H9 (cell line): ENCODE measurements at regions not wholly inside any gene's neighbourhood (a gene's known extent, or its start where the extent isn't known, plus 50 kb on each side); places are given as distances from the start of the nearest gene placed in this dataset.

Experiments used
- DNase-seq: peaks from one replicate; pipeline ENCODE4 v3.0.0-alpha.2; 2017
- H2AFZ ChIP-seq: one replicate; pipeline ENCODE4 v1.6.1; 2013; ENCODE audit warnings: mild to moderate bottlenecking, low read length, control low read depth, moderate library complexity
- H2AK5ac ChIP-seq: 2 replicates; pipeline ENCODE4 v1.6.1; 2013; ENCODE audit warnings: low read length, control low read depth, mixed read lengths; ENCODE audit not compliant: insufficient read length
- H2BK120ac ChIP-seq: one replicate; pipeline ENCODE4 v1.6.1; 2013; ENCODE audit warnings: low read depth, mild to moderate bottlenecking, low read length, control low read depth, inconsistent platforms; ENCODE audit not compliant: poor library complexity, severe bottlenecking
- H2BK12ac ChIP-seq: 2 replicates; pipeline ENCODE4 v1.6.1; 2013; ENCODE audit warnings: low read length, control low read depth, mixed read lengths, low read depth; ENCODE audit not compliant: insufficient read length
- H2BK15ac ChIP-seq: 2 replicates; pipeline ENCODE4 v1.6.1; 2013; ENCODE audit warnings: low read depth, low read length, control low read depth
- H2BK20ac ChIP-seq: one replicate; pipeline ENCODE4 v1.6.1; 2013; ENCODE audit warnings: low read depth, mild to moderate bottlenecking, low read length, control low read depth, inconsistent platforms; ENCODE audit not compliant: poor library complexity, severe bottlenecking
- H2BK5ac ChIP-seq: 2 replicates; pipeline ENCODE4 v1.6.1; 2013; ENCODE audit warnings: low read length, control low read depth, mixed read lengths; ENCODE audit not compliant: insufficient read length
- H3K14ac ChIP-seq: 2 replicates; pipeline ENCODE4 v1.6.1; 2013; ENCODE audit warnings: low read length, control low read depth; ENCODE audit not compliant: insufficient read depth
- H3K18ac ChIP-seq: 2 replicates; pipeline ENCODE4 v1.6.1; 2013; ENCODE audit warnings: low read depth, mild to moderate bottlenecking, mixed read lengths, low read length, control low read depth; ENCODE audit not compliant: insufficient read length
- H3K23ac ChIP-seq: 2 replicates; pipeline ENCODE4 v1.6.1; 2013; ENCODE audit warnings: low read length, control low read depth, mixed read lengths, low read depth; ENCODE audit not compliant: insufficient read length
- H3K23me2 ChIP-seq: 2 replicates; pipeline ENCODE4 v1.6.1; 2013; ENCODE audit warnings: low read depth, mild to moderate bottlenecking, mixed read lengths, low read length, control low read depth; ENCODE audit not compliant: insufficient read length, poor library complexity, severe bottlenecking
- H3K27ac ChIP-seq: 2 replicates; pipeline ENCODE4 v1.5.1; 2013; ENCODE audit warnings: low read length, control low read depth, mixed read lengths, low read depth; ENCODE audit not compliant: insufficient read length
- H3K27me3 ChIP-seq: 2 replicates; pipeline ENCODE4 v1.6.1; 2013; ENCODE audit warnings: low read length, control low read depth, inconsistent platforms; ENCODE audit not compliant: insufficient read depth
- H3K4ac ChIP-seq: 2 replicates; pipeline ENCODE4 v1.6.1; 2013; ENCODE audit warnings: low read depth, mild to moderate bottlenecking, control low read depth, inconsistent platforms, low read length, moderate library complexity
- H3K4me1 ChIP-seq: 2 replicates; pipeline ENCODE4 v1.6.1; 2013; ENCODE audit warnings: low read length, control low read depth, inconsistent platforms; ENCODE audit not compliant: insufficient read depth
- H3K4me2 ChIP-seq: 2 replicates; pipeline ENCODE4 v1.6.1; 2013; ENCODE audit warnings: low read length, control low read depth, mixed read lengths; ENCODE audit not compliant: insufficient read length, insufficient read depth
- H3K56ac ChIP-seq: 2 replicates; pipeline ENCODE4 v1.6.1; 2013; ENCODE audit warnings: low read depth, mild to moderate bottlenecking, mixed read lengths, low read length, control low read depth; ENCODE audit not compliant: insufficient read length
- H3K79me1 ChIP-seq: 2 replicates; pipeline ENCODE4 v1.6.1; 2013; ENCODE audit warnings: low read depth, mild to moderate bottlenecking, moderate library complexity, low read length, control low read depth, inconsistent platforms; ENCODE audit not compliant: insufficient read depth, poor library complexity, severe bottlenecking
- H3K79me2 ChIP-seq: 2 replicates; pipeline ENCODE4 v1.6.1; 2013; ENCODE audit warnings: low read length, control low read depth, inconsistent platforms; ENCODE audit not compliant: insufficient read depth
- H3K9ac ChIP-seq: 2 replicates; pipeline ENCODE4 v1.6.1; 2013; ENCODE audit warnings: low read length, control low read depth, mixed read lengths; ENCODE audit not compliant: insufficient read length; ENCODE audit errors: extremely low read depth
- H3K9me3 ChIP-seq: one replicate; pipeline ENCODE4 v1.6.1; 2013; ENCODE audit warnings: low read depth, low read length, inconsistent platforms; ENCODE audit not compliant: control insufficient read depth
- H3T11ph ChIP-seq: one replicate; pipeline ENCODE4 v1.6.1; 2013; ENCODE audit warnings: mild to moderate bottlenecking, low read length, control low read depth, inconsistent platforms
- H4K20me1 ChIP-seq: one replicate; pipeline ENCODE4 v1.6.1; 2013; ENCODE audit not compliant: control insufficient read depth, insufficient read length, insufficient read depth
- H4K5ac ChIP-seq: 2 replicates; pipeline ENCODE4 v1.6.1; 2013; ENCODE audit warnings: low read depth, mild to moderate bottlenecking, mixed read lengths, low read length, control low read depth; ENCODE audit not compliant: insufficient read length
- H4K8ac ChIP-seq: replicated peaks from 2 replicates; pipeline ENCODE4 v1.6.1; 2013; ENCODE audit warnings: low read length, control low read depth, mixed read lengths, low read depth; ENCODE audit not compliant: insufficient read length
- H4K91ac ChIP-seq: 2 replicates; pipeline ENCODE4 v1.6.1; 2013; ENCODE audit warnings: low read depth, mild to moderate bottlenecking, moderate library complexity, mixed read lengths, low read length, control low read depth; ENCODE audit not compliant: insufficient read length
- H3K27ac Mint-ChIP-seq, 3 experiments: 2 replicates in 2 of 3; 3 replicates in 1 of 3; pipeline ENCODE4 v1.8.0; 2020 to 2021; ENCODE audit warnings: mixed read lengths in 3 of 3, mild to moderate bottlenecking in 1 of 3, moderate library complexity in 1 of 3
- H3K27me3 Mint-ChIP-seq: 2 replicates; pipeline ENCODE4 v1.8.0; 2021; ENCODE audit warnings: low read depth, mild to moderate bottlenecking, moderate library complexity, mixed read lengths
- H3K36me3 Mint-ChIP-seq, 3 experiments: 2 replicates in 2 of 3; 3 replicates in 1 of 3; pipeline ENCODE4 v1.8.0; 2020 to 2021; ENCODE audit warnings: low read depth in 3 of 3, mixed read lengths in 3 of 3; ENCODE audit not compliant: insufficient read depth in 1 of 3
- H3K4me1 Mint-ChIP-seq, 2 experiments: 2 replicates each; pipeline ENCODE4 v1.8.0; 2020; ENCODE audit warnings: mixed read lengths in 2 of 2
- H3K4me3 Mint-ChIP-seq, 2 experiments: 2 replicates in 1 of 2; 3 replicates in 1 of 2; pipeline ENCODE4 v1.8.0; 2020 to 2021; ENCODE audit warnings: mild to moderate bottlenecking in 2 of 2, mixed read lengths in 2 of 2, moderate library complexity in 1 of 2
- H3K9me3 Mint-ChIP-seq, 2 experiments: 2 replicates in 1 of 2; 3 replicates in 1 of 2; pipeline ENCODE4 v1.8.0; 2020; ENCODE audit warnings: mild to moderate bottlenecking in 2 of 2, mixed read lengths in 2 of 2, moderate library complexity in 1 of 2
- whole genome bisulfite sequencing: extraction: QIAGEN DNeasy Blood & Tissue Kit; methylation state at CpG from one replicate; pipeline ENCODE4 v1.1.7; 2013; ENCODE audit warnings: missing lambda C conversion rate, low lambda C conversion rate, mixed read lengths; ENCODE audit not compliant: insufficient read length; ENCODE audit errors: extremely low coverage; 5-methylcytosine and 5-hydroxymethylcytosine counted together
- TF ChIP-seq, protein P1 (sequence below): fragments of 200-600 bp; sonication (generic); conservative IDR thresholded peaks from 3 replicates; pipeline ENCODE4 v1.8.0; 2021; ENCODE audit warnings: antibody characterized with exemption, mild to moderate bottlenecking

- Histone ChIP-seq H3K23me2 (no peaks in the 10 kb centered on the region), H2BK5ac (no peak overlapping the region), H4K91ac (no peak overlapping the region), H4K5ac (no peak overlapping the region), H2AFZ (no peak overlapping the region), H4K20me1 (no peaks in the 10 kb centered on the region), H3K14ac (no peak overlapping the region), H3K79me2 (no peaks in the 10 kb centered on the region), H2BK20ac (no peak overlapping the region), H3K56ac (no peak overlapping the region), H2BK12ac (no peak overlapping the region), H3K4me1 (no peaks in the 10 kb centered on the region), H3K9ac (no peak overlapping the region), H2BK15ac (no peak overlapping the region), H3K27ac (no peak overlapping the region), H2AK5ac (no peak overlapping the region), H3K18ac (no peak overlapping the region), H3K4me2 (no peak overlapping the region), H3K23ac (no peak overlapping the region), H3K79me1 (no peaks in the 10 kb centered on the region), H3K9me3 (no peaks in the 10 kb centered on the region), H3K27me3 (no peaks in the 10 kb centered on the region), H3K4ac (no peak overlapping the region), H3T11ph (no peak overlapping the region), H4K8ac (no peak overlapping the region), H2BK120ac (no peak overlapping the region)
- H3K27ac Mint-ChIP-seq = no peak overlapping the region
- no peak for DNase-seq
- no peaks in the 10 kb centered on the region; the same call in none of the 2 replicates for H3K27me3 Mint-ChIP-seq
- no peak overlapping the region for H3K4me3 Mint-ChIP-seq
- H3K9me3 Mint-ChIP-seq = no peaks in the 10 kb centered on the region
- TF ChIP-seq, protein P1, sequence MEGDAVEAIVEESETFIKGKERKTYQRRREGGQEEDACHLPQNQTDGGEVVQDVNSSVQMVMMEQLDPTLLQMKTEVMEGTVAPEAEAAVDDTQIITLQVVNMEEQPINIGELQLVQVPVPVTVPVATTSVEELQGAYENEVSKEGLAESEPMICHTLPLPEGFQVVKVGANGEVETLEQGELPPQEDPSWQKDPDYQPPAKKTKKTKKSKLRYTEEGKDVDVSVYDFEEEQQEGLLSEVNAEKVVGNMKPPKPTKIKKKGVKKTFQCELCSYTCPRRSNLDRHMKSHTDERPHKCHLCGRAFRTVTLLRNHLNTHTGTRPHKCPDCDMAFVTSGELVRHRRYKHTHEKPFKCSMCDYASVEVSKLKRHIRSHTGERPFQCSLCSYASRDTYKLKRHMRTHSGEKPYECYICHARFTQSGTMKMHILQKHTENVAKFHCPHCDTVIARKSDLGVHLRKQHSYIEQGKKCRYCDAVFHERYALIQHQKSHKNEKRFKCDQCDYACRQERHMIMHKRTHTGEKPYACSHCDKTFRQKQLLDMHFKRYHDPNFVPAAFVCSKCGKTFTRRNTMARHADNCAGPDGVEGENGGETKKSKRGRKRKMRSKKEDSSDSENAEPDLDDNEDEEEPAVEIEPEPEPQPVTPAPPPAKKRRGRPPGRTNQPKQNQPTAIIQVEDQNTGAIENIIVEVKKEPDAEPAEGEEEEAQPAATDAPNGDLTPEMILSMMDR = no peak
- no peaks in the 10 kb centered on the region for H3K4me1 Mint-ChIP-seq
- WGBS = no CpG with 5 or more reads among the region's 3 CpGs
- H3K36me3 Mint-ChIP-seq = no peaks in the 10 kb centered on the region
Measured at GRCh38 chr15:91717811-91718210, 135.7 kb upstream of the SLCO3A1 start.
